ENCODE measurements at regions not wholly inside any gene's neighbourhood (a gene's known extent, or its start where the extent isn't known, plus 50 kb on each side); places are given as distances from the start of the nearest gene placed in this dataset.
A peak's percentile ranks its signal among the peaks of the same experiment; 100 is the strongest.

GRCh38 chr4:104938624-104939023 lies 208.1 kb upstream of the TET2 start:
- Mint-ChIP-seq H3K4me3 (no peak overlapping the region), H3K36me3 (ENCODE audit: low read depth) (no peaks in the 10 kb centered on the region), H3K9me3 (peaks cover 19% of the 10 kb centered on the region), H3K4me1 (no peaks in the 10 kb centered on the region), H3K27me3 (ENCODE audit: low read depth, poor library complexity) (no peaks in the 10 kb centered on the region), H3K27ac (no peak overlapping the region)
- no peak for TF ChIP-seq CTCF (IDR thresholded peaks at IDR 0.05)
- DNase-seq = no peak

GRCh38 chr4:104940927-104941326 lies 205.7 kb upstream of the TET2 start:
- no peak for DNase-seq
- Mint-ChIP-seq H3K4me1 (no peaks in the 10 kb centered on the region), H3K9me3 (peaks cover 5% of the 10 kb centered on the region), H3K27ac (no peak overlapping the region), H3K27me3 (ENCODE audit: low read depth, poor library complexity) (no peaks in the 10 kb centered on the region), H3K4me3 (no peak overlapping the region), H3K36me3 (ENCODE audit: low read depth) (no peaks in the 10 kb centered on the region)
- TF ChIP-seq CTCF (IDR thresholded peaks at IDR 0.05) = no peak

- Mint-ChIP-seq H3K36me3 (ENCODE audit: low read depth) (no peaks in the 10 kb centered on the region), H3K4me3 (no peak overlapping the region), H3K27ac (no peak overlapping the region), H3K27me3 (ENCODE audit: low read depth, poor library complexity) (no peaks in the 10 kb centered on the region), H3K4me1 (no peaks in the 10 kb centered on the region), H3K9me3 (no peaks in the 10 kb centered on the region)
- DNase-seq = no peak
- no peak for TF ChIP-seq CTCF (IDR thresholded peaks at IDR 0.05)
Observed at GRCh38 chr4:104941661-104942062, 205.0 kb upstream of the TET2 start.

- no peaks in the 10 kb centered on the region for H3K4me1 Mint-ChIP-seq
Observed at GRCh38 chr4:104942990-104943743, 203.5 kb upstream of the TET2 start.

GRCh38 chr4:104944596-104944995 lies 202.1 kb upstream of the TET2 start:
- Mint-ChIP-seq H3K36me3 (ENCODE audit: low read depth) (no peaks in the 10 kb centered on the region), H3K4me1 (no peaks in the 10 kb centered on the region), H3K4me3 (no peak overlapping the region), H3K9me3 (no peaks in the 10 kb centered on the region), H3K27ac (no peak overlapping the region), H3K27me3 (ENCODE audit: low read depth, poor library complexity) (no peaks in the 10 kb centered on the region)
- no peak for TF ChIP-seq CTCF (IDR thresholded peaks at IDR 0.05)
- no peak for DNase-seq

More at GRCh38 chr4:104942990-104943743, 203.5 kb upstream of the TET2 start:
- no peaks in the 10 kb centered on the region for H3K36me3 Mint-ChIP-seq (ENCODE audit: low read depth)
- H3K4me3 Mint-ChIP-seq = no peak overlapping the region
- H3K27me3 Mint-ChIP-seq (ENCODE audit: low read depth, poor library complexity) = no peaks in the 10 kb centered on the region
- H3K9me3 Mint-ChIP-seq = no peaks in the 10 kb centered on the region
- TF ChIP-seq CTCF (IDR thresholded peaks at IDR 0.05) = no peak
- peak overlapping the region; percentile 78 for H3K27ac Mint-ChIP-seq
- DNase-seq = no peak
